DMS153 treated with DMSO at 0.1 percent for 48 hours (cell line): ENCODE measurements at regions not wholly inside any gene's neighbourhood (a gene's known extent, or its start where the extent isn't known, plus 50 kb on each side); places are given as distances from the start of the nearest gene placed in this dataset.

Source experiments
- DNase-seq: peaks from one replicate; lab custom pipeline; 2025; ENCODE audit not compliant: unreplicated experiment; lab: John Stamatoyannopoulos, UW

- DNase-seq, result peak; percentile 72
Observed at GRCh38 chr9:36728651-36729520, 156.2 kb downstream of the MELK start.

GRCh38 chr9:36729906-36730305, 157.2 kb downstream of the MELK start:
- no peak for DNase-seq

- DNase-seq, result no peak
Observed at GRCh38 chr9:36730414-36730813, 157.7 kb downstream of the MELK start.

GRCh38 chr9:36731068-36731956, 158.6 kb downstream of the MELK start:
- no peak for DNase-seq

- no peak for DNase-seq
Observed at GRCh38 chr9:36734737-36735136, 162.0 kb downstream of the MELK start.

GRCh38 chr9:36736648-36737047, 164.0 kb downstream of the MELK start:
- no peak for DNase-seq

GRCh38 chr9:36738318-36738976, 165.8 kb downstream of the MELK start:
- no peak for DNase-seq

GRCh38 chr9:36739373-36740116, 166.8 kb downstream of the MELK start:
- DNase-seq, result no peak

- DNase-seq, result no peak
Observed at GRCh38 chr9:36742264-36742663, 169.6 kb downstream of the MELK start.

- DNase-seq, result no peak
Observed at GRCh38 chr9:36744678-36745077, 172.0 kb downstream of the MELK start.

- DNase-seq, result no peak
Observed at GRCh38 chr9:36745977-36746376, 173.3 kb downstream of the MELK start.

GRCh38 chr9:36746415-36746814, 173.7 kb downstream of the MELK start:
- DNase-seq, result no peak

- no peak for DNase-seq
Observed at GRCh38 chr9:36748322-36748899, 175.7 kb downstream of the MELK start.

GRCh38 chr9:36749461-36749860, 176.8 kb downstream of the MELK start:
- no peak for DNase-seq

GRCh38 chr9:36750630-36751029, 177.9 kb downstream of the MELK start:
- DNase-seq, result no peak

GRCh38 chr9:36755019-36755418, 182.3 kb downstream of the MELK start:
- no peak for DNase-seq

- DNase-seq, result no peak
Observed at GRCh38 chr9:36759141-36759540, 186.4 kb downstream of the MELK start.

- DNase-seq, result no peak
Observed at GRCh38 chr9:36759976-36760375, 187.3 kb downstream of the MELK start.

- DNase-seq, result no peak
Observed at GRCh38 chr9:36760667-36761420, 188.1 kb downstream of the MELK start.

GRCh38 chr9:36762958-36763357, 190.3 kb downstream of the MELK start:
- DNase-seq, result no peak
